Panc1 (cell line): ENCODE measurements at regions not wholly inside any gene's neighbourhood (a gene's known extent, or its start where the extent isn't known, plus 50 kb on each side); places are given as distances from the start of the nearest gene placed in this dataset.
"Not testable (repeated sequence)": the region's sequence is repeated elsewhere in the genome, so short reads cannot be mapped to it uniquely, and the experiment has no call there.

Experiments
- ATAC-seq: fragments of 200-7000 bp; cut with Tn5 transposase; 2 replicates; pipeline ENCODE4 v1.9.1; 2020; ENCODE audit warnings: mild to moderate bottlenecking, moderate library complexity
- BruUV-seq: library from RNA; stranded (reverse); fragments of 400-500 nt; replicated peaks from 2 replicates; lab custom pipeline; 2021; lab: Mats Ljungman, UMichigan
- CTCF ChIA-PET: fragments of 300-600 bp; sonication (Branson Sonifier 250); formaldehyde crosslinking; loops from one replicate; lab custom pipeline; 2022; ENCODE audit warnings: antibody characterized with exemption; lab: Charles Lee
- POLR2A ChIA-PET: fragments of 300-600 bp; sonication (Branson Sonifier 250); formaldehyde crosslinking; loops from one replicate; lab custom pipeline; 2022; ENCODE audit warnings: antibody characterized with exemption; lab: Charles Lee
- DNase-seq: peaks from one replicate; pipeline ENCODE4 v3.0.0-alpha.2; 2010; ENCODE audit warnings: low read depth, low spot score
- H3K27ac ChIP-seq: 2 replicates; pipeline ENCODE4 v1.5.1; 2011; ENCODE audit warnings: mild to moderate bottlenecking, low read length, inconsistent platforms
- H3K27me3 ChIP-seq: fragments of 200-500 bp; sonication (Bioruptor generic); 2 replicates; pipeline ENCODE4 v1.6.0; 2014; ENCODE audit warnings: low read length, inconsistent platforms; ENCODE audit not compliant: control insufficient read depth, insufficient read depth
- H3K36me3 ChIP-seq: fragments of 200-500 bp; sonication (Bioruptor generic); 2 replicates; pipeline ENCODE4 v1.5.1; 2014; ENCODE audit warnings: inconsistent platforms, mild to moderate bottlenecking, low read length, moderate library complexity; ENCODE audit not compliant: control insufficient read depth, insufficient read depth
- H3K4me1 ChIP-seq: 2 replicates; pipeline ENCODE4 v1.5.1; 2011; ENCODE audit warnings: inconsistent platforms, mild to moderate bottlenecking, low read length, moderate library complexity; ENCODE audit not compliant: control insufficient read depth, insufficient read depth
- H3K4me3 ChIP-seq, 2 experiments: 2 replicates each; pipeline ENCODE4 v1.5.1; 2011 to 2012; ENCODE audit warnings: low read depth in 2 of 2, low read length in 2 of 2, mild to moderate bottlenecking in 2 of 2, inconsistent platforms in 1 of 2, moderate library complexity in 1 of 2
- H3K9me3 ChIP-seq: fragments of 200-500 bp; sonication (Bioruptor generic); 2 replicates; pipeline ENCODE4 v1.5.1; 2014; ENCODE audit warnings: low read depth, mild to moderate bottlenecking, inconsistent platforms, low read length, moderate library complexity; ENCODE audit not compliant: control insufficient read depth, insufficient read depth
- POLR2AphosphoS5 ChIP-seq: IDR thresholded peaks from 2 replicates; pipeline ENCODE4 v1.6.1; 2012; ENCODE audit warnings: mild to moderate bottlenecking, low read depth, low read length, moderate library complexity
- SIN3A ChIP-seq: IDR thresholded peaks from 2 replicates; pipeline ENCODE4 v1.6.1; 2012; ENCODE audit warnings: low read depth, mild to moderate bottlenecking, low read length, moderate library complexity, borderline replicate concordance; ENCODE audit not compliant: insufficient read depth
- TCF7L2 ChIP-seq: IDR thresholded peaks from 2 replicates; pipeline ENCODE4 v1.6.1; 2011; ENCODE audit warnings: mild to moderate bottlenecking, low read depth, low read length, inconsistent platforms
- in situ Hi-C: cut with HindIII; loops from 2 replicates; pipeline ENCODE4 v1.10.0; 2016; ENCODE audit warnings: low sequenced_read_pairs, low pct_unique_long_range_greater_than_20kb
- intact Hi-C: fragments of 100-400 bp; cut with micrococcal nuclease; formaldehyde crosslinking; loops from one replicate; pipeline ENCODE4 v1.10.0; 2022; ENCODE audit not compliant: unreplicated experiment
- TF ChIP-seq, protein P1 (sequence below), 2 experiments: IDR thresholded peaks; 2 replicates each; pipeline ENCODE4 v1.6.1; 2011 to 2012; ENCODE audit warnings: low read depth in 2 of 2, control low read depth in 1 of 2, low read length in 1 of 2, mild to moderate bottlenecking in 1 of 2, moderate library complexity in 1 of 2; ENCODE audit not compliant: insufficient read depth in 1 of 2
- TF ChIP-seq, protein P2 (sequence below): fragments of 450-650 bp; IDR thresholded peaks from 2 replicates; pipeline ENCODE4 v1.5.1; 2017; ENCODE audit warnings: mild to moderate bottlenecking

DNA sequence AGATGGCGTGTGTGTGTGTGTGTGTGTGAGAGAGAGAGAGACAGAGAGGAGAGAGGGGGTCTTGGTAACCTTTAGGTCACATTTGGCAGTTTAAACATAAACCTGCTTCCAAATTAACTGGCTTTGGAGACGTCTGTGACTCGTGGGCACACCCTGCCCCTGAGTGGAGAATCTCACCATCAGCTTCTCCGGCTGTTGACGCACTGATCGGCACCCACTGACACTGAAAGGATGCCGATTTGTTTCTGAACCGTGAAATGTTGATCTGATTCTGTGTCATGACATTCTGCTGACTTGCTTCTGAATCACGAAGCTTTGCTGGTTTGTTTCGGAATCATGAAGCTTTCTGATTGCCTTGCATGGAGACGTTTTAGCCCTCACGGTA, 114.7 kb downstream of the RTP5 start:
- DNase-seq (no peak), ATAC-seq (no peak)
- intact Hi-C loops, result no loop called here
- TF ChIP-seq TCF7L2, result no peak
- no peak for TF ChIP-seq POLR2AphosphoS5
- TF ChIP-seq, protein P1, sequence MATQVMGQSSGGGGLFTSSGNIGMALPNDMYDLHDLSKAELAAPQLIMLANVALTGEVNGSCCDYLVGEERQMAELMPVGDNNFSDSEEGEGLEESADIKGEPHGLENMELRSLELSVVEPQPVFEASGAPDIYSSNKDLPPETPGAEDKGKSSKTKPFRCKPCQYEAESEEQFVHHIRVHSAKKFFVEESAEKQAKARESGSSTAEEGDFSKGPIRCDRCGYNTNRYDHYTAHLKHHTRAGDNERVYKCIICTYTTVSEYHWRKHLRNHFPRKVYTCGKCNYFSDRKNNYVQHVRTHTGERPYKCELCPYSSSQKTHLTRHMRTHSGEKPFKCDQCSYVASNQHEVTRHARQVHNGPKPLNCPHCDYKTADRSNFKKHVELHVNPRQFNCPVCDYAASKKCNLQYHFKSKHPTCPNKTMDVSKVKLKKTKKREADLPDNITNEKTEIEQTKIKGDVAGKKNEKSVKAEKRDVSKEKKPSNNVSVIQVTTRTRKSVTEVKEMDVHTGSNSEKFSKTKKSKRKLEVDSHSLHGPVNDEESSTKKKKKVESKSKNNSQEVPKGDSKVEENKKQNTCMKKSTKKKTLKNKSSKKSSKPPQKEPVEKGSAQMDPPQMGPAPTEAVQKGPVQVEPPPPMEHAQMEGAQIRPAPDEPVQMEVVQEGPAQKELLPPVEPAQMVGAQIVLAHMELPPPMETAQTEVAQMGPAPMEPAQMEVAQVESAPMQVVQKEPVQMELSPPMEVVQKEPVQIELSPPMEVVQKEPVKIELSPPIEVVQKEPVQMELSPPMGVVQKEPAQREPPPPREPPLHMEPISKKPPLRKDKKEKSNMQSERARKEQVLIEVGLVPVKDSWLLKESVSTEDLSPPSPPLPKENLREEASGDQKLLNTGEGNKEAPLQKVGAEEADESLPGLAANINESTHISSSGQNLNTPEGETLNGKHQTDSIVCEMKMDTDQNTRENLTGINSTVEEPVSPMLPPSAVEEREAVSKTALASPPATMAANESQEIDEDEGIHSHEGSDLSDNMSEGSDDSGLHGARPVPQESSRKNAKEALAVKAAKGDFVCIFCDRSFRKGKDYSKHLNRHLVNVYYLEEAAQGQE (IDR thresholded peaks at IDR 0.05; ENCODE audit: insufficient read depth in 1 of 2, low read depth in 2 of 2, low read length in 1 of 2), result no peak
- TF ChIP-seq SIN3A, result no peak
- TF ChIP-seq, protein P2, sequence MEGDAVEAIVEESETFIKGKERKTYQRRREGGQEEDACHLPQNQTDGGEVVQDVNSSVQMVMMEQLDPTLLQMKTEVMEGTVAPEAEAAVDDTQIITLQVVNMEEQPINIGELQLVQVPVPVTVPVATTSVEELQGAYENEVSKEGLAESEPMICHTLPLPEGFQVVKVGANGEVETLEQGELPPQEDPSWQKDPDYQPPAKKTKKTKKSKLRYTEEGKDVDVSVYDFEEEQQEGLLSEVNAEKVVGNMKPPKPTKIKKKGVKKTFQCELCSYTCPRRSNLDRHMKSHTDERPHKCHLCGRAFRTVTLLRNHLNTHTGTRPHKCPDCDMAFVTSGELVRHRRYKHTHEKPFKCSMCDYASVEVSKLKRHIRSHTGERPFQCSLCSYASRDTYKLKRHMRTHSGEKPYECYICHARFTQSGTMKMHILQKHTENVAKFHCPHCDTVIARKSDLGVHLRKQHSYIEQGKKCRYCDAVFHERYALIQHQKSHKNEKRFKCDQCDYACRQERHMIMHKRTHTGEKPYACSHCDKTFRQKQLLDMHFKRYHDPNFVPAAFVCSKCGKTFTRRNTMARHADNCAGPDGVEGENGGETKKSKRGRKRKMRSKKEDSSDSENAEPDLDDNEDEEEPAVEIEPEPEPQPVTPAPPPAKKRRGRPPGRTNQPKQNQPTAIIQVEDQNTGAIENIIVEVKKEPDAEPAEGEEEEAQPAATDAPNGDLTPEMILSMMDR, result no peak
- Histone ChIP-seq H3K4me3 (no peak overlapping the region), H3K4me1 (no peaks in the 10 kb centered on the region), H3K9me3 (no peaks in the 10 kb centered on the region), H3K27me3 (no peaks in the 10 kb centered on the region), H3K27ac (no peak overlapping the region), H3K36me3 (no peaks in the 10 kb centered on the region)
- no TSS peak for BruUV-seq
- in situ Hi-C loops, result no loop called here
- ChIA-PET POLR2A (no interaction called here), CTCF (no interaction called here)

DNA sequence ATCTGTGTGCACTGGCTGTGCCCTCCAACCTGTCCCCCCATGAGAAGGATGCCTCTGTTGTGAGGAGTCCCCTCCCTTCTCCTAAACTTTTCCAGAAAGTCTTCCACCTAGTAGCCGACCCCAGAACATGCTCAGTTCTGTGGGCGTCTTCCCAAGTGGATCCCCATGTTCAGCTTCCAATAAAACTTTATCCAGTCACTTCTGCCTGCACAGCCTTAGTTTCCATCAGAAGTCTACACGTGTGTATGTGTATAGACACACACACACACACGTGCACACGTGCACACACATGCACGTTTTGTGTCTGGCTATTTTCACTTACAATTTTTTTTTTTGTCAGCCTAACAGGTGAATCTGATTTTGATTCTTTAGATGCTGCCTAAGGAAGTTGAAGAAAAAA, 115.1 kb downstream of the RTP5 start:
- no peak for ATAC-seq
- Histone ChIP-seq H3K36me3 (no peaks in the 10 kb centered on the region), H3K9me3 (no peaks in the 10 kb centered on the region), H3K27ac (no peak overlapping the region), H3K4me3 (no peak overlapping the region), H3K4me1 (no peaks in the 10 kb centered on the region), H3K27me3 (no peaks in the 10 kb centered on the region)
- TF ChIP-seq POLR2AphosphoS5 (no peak), TCF7L2 (no peak), SIN3A (no peak)
- TF ChIP-seq, protein P1 (IDR thresholded peaks at IDR 0.05; ENCODE audit: insufficient read depth in 1 of 2, low read depth in 2 of 2, low read length in 1 of 2), result no peak
- TF ChIP-seq, protein P2, result no peak
- no peak for DNase-seq
- intact Hi-C loops, result no loop called here
- BruUV-seq, result no TSS peak
- ChIA-PET CTCF (no interaction called here), POLR2A (no interaction called here)
- in situ Hi-C loops, result no loop called here

DNA sequence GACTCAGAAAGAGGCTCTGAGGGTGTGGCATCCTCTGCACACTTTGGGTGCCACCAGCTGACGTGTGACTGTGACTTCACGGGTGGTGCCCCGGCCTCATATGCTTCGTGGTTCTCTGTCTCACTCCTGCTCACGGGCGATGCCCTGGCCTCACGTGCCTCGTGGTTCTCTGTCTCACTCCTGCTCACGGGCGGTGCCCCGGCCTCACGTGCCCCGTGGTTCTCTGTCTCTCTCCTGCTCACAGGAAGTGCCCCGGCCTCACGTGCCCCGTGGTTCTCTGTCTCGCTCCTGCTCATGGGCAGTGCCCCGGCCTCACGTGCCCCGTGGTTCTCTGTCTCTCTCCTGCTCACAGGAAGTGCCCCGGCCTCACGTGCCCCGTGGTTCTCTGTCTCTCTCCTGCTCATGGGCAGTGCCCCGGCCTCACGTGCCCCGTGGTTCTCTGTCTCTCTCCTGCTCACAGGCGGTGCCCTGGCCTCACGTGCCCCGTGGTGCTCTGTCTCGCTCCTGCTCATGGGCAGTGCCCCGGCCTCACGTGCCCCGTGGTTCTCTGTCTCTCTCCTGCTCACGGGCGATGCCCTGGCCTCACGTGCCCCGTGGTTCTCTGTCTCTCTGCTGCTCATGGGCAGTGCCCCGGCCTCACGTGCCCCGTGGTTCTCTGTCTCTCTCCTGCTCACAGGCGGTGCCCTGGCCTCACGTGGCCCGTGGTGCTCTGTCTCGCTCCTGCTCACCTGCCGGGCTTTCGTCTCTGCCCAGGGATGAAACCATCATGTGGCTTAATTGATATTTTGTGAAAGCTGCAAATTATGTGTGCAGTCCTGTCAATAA, 115.8 kb downstream of the RTP5 start:
- DNase-seq, H3K9me3 ChIP-seq, ATAC-seq, CTCF ChIA-PET, in situ Hi-C loops, H3K4me1 ChIP-seq, intact Hi-C loops, POLR2A ChIA-PET, H3K36me3 ChIP-seq, BruUV-seq, H3K27me3 ChIP-seq, H3K27ac ChIP-seq, H3K4me3 ChIP-seq: not testable (repeated sequence)
